ENCODE measurements at regions not wholly inside any gene's neighbourhood (a gene's known extent, or its start where the extent isn't known, plus 50 kb on each side); places are given as distances from the start of the nearest gene placed in this dataset.

- no peak for DNase-seq
- TF ChIP-seq EZH2phosphoT487 (IDR thresholded peaks at IDR 0.05; ENCODE audit: low read length) (no peak), EZH2 (optimal IDR thresholded peaks at IDR 0.05; ENCODE audit: low read depth, low read length) (no peak), CTCF (IDR thresholded peaks at IDR 0.05; ENCODE audit: low read length) (no peak)
These were observed 984.4 kb upstream of the NCAM2 start for GRCh38 chr21:20013851-20014250.

GRCh38 chr21:20016435-20017005, 981.7 kb upstream of the NCAM2 start:
- H3F3A ChIP-seq (ENCODE audit: insufficient read depth, low read length): no peaks in the 10 kb centered on the region
- H2AFZ ChIP-seq (ENCODE audit: low read length): no peak overlapping the region
- no peaks in the 10 kb centered on the region for H3K4me1 ChIP-seq (ENCODE audit: low read length)
- no peak overlapping the region for H3K4me3 ChIP-seq (ENCODE audit: low read length)
- no peaks in the 10 kb centered on the region for H3K27me3 ChIP-seq (replicated peaks; ENCODE audit: insufficient read depth, low read length)
- H3K4me2 ChIP-seq (ENCODE audit: low read depth, low read length): no peak overlapping the region
- no peaks in the 10 kb centered on the region for H3K79me2 ChIP-seq (ENCODE audit: low read length)
- H3K27ac ChIP-seq (ENCODE audit: low read length): no peak overlapping the region
- TF ChIP-seq EZH2phosphoT487 (IDR thresholded peaks at IDR 0.05; ENCODE audit: low read length): no peak
- no peak for TF ChIP-seq EZH2 (optimal IDR thresholded peaks at IDR 0.05; ENCODE audit: low read depth, low read length)
- no peak for TF ChIP-seq CTCF (IDR thresholded peaks at IDR 0.05; ENCODE audit: low read length)
- H3K36me3 ChIP-seq (replicated peaks; ENCODE audit: insufficient read depth, low read length): no peaks in the 10 kb centered on the region
- no peaks in the 10 kb centered on the region for H3K9me3 ChIP-seq (replicated peaks; ENCODE audit: insufficient read depth, low read length)
- no peak for DNase-seq
- H3K9me2 ChIP-seq (replicated peaks; ENCODE audit: insufficient read depth, low read length): no peaks in the 10 kb centered on the region
- no peaks in the 10 kb centered on the region for H4K20me1 ChIP-seq (ENCODE audit: insufficient read depth, low read length)
- no peak overlapping the region for H3K9ac ChIP-seq (ENCODE audit: low read length)

More at GRCh38 chr21:20013851-20014250, 984.4 kb upstream of the NCAM2 start:
- Histone ChIP-seq H3K27me3 (replicated peaks; ENCODE audit: insufficient read depth, low read length) (no peaks in the 10 kb centered on the region), H3K27ac (ENCODE audit: low read length) (no peak overlapping the region), H3K4me2 (ENCODE audit: low read depth, low read length) (no peak overlapping the region), H3K36me3 (replicated peaks; ENCODE audit: insufficient read depth, low read length) (no peaks in the 10 kb centered on the region), H3K4me1 (ENCODE audit: low read length) (no peaks in the 10 kb centered on the region), H4K20me1 (ENCODE audit: insufficient read depth, low read length) (no peaks in the 10 kb centered on the region), H3K9ac (ENCODE audit: low read length) (no peak overlapping the region), H3K4me3 (ENCODE audit: low read length) (no peak overlapping the region), H3F3A (ENCODE audit: insufficient read depth, low read length) (no peaks in the 10 kb centered on the region), H3K9me3 (replicated peaks; ENCODE audit: insufficient read depth, low read length) (no peaks in the 10 kb centered on the region), H3K79me2 (ENCODE audit: low read length) (no peaks in the 10 kb centered on the region), H3K9me2 (replicated peaks; ENCODE audit: insufficient read depth, low read length) (no peaks in the 10 kb centered on the region), H2AFZ (ENCODE audit: low read length) (no peak overlapping the region)

GRCh38 chr21:20020026-20020425, 978.2 kb upstream of the NCAM2 start:
- no peaks in the 10 kb centered on the region for H4K20me1 ChIP-seq (ENCODE audit: insufficient read depth, low read length)
- no peaks in the 10 kb centered on the region for H3K9me2 ChIP-seq (replicated peaks; ENCODE audit: insufficient read depth, low read length)
- H3K36me3 ChIP-seq (replicated peaks; ENCODE audit: insufficient read depth, low read length): no peaks in the 10 kb centered on the region
- H2AFZ ChIP-seq (ENCODE audit: low read length): no peak overlapping the region
- no peaks in the 10 kb centered on the region for H3F3A ChIP-seq (ENCODE audit: insufficient read depth, low read length)
- H3K4me3 ChIP-seq (ENCODE audit: low read length): no peak overlapping the region
- H3K9me3 ChIP-seq (replicated peaks; ENCODE audit: insufficient read depth, low read length): no peaks in the 10 kb centered on the region
- DNase-seq: no peak
- H3K4me2 ChIP-seq (ENCODE audit: low read depth, low read length): no peak overlapping the region
- H3K27ac ChIP-seq (ENCODE audit: low read length): no peak overlapping the region
- no peak overlapping the region for H3K9ac ChIP-seq (ENCODE audit: low read length)
- H3K79me2 ChIP-seq (ENCODE audit: low read length): no peaks in the 10 kb centered on the region
- no peaks in the 10 kb centered on the region for H3K27me3 ChIP-seq (replicated peaks; ENCODE audit: insufficient read depth, low read length)
- TF ChIP-seq CTCF (IDR thresholded peaks at IDR 0.05; ENCODE audit: low read length) (no peak), EZH2phosphoT487 (IDR thresholded peaks at IDR 0.05; ENCODE audit: low read length) (no peak), EZH2 (optimal IDR thresholded peaks at IDR 0.05; ENCODE audit: low read depth, low read length) (no peak)
- H3K4me1 ChIP-seq (ENCODE audit: low read length): no peaks in the 10 kb centered on the region

Measured in MM.1S (cell line).